GM18909 (cell line): ENCODE measurements at regions not wholly inside any gene's neighbourhood (a gene's known extent, or its start where the extent isn't known, plus 50 kb on each side); places are given as distances from the start of the nearest gene placed in this dataset.
"Not testable (repeated sequence)": the region's sequence is repeated elsewhere in the genome, so short reads cannot be mapped to it uniquely, and the experiment has no call there.

ENCODE experiments used
- ATAC-seq: cut with Tn5 transposase; IDR thresholded peaks from one replicate; pipeline ENCODE4 v1.9.1; 2021; ENCODE audit warnings: mild to moderate bottlenecking; ENCODE audit not compliant: unreplicated experiment, poor library complexity

- peak; percentile 98 for ATAC-seq
Measured at GRCh38 chr5:50501491-50502228, 60.6 kb upstream of the EMB start.

DNA sequence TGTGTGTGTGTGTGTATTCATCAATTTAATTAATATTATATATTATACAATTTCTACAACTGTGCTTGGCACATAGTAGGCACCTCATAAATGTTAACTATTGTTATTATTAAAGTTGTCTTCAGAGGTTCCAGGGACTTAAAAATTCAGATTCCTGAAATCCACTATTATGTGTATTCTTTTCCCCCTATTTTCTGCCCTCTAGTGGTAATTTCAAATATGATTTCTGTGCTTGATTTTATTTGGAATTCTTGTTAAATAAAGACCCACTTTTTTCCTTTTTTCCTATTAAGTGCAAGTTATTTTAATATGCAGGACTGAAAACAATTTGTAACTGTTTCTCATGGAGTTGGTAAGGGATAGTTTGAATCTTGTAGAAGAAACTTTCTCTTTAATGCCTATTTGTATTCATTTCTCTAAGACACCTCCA, 72.0 kb upstream of the EMB start:
- not testable (repeated sequence) for ATAC-seq

DNA sequence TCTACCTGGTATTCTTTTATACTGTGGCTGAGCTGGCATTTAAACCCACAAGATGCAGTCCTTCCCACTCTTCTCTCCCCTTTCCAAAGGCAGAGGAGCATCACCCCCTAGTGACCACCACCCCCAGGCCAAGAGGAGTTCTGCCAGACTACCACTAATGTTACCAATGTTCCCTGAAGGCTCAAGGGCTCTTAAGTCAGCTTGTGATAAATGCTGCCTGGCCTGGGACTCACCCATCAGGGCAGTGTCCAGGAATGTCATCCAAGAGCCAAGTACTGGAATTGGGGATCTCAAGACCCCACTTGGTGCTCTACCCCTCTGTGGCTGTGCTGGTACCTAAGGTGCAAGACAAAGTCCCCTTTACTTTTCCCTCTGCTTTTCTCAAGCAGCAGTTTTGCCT, 80.0 kb upstream of the EMB start:
- ATAC-seq: not testable (repeated sequence)

DNA sequence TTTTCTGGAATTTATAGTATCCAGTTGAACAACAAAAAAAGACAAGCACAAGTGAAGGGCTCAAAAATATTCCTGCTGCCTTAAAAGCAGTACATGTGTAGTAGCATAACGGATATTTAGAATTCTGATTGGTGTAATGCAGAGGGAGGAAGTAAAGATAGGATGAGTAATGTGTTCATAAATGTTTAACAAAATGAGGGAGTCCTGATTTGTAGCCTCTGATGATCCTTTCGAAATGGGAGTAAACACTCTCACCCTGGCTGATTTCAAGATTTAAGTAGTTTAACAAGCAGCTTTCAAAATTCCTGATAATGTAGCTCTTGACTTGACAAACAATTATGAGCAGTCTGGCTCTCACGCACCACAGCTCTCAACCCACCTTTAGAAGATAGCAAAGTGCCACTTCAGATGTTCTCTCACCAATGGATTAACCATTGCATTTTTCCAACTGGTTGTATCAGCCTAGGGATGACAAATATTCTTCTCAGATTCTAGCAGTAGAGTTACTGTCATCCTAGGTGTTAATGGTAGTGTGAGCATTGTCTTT, 86.5 kb upstream of the EMB start:
- ATAC-seq: not testable (repeated sequence)

DNA sequence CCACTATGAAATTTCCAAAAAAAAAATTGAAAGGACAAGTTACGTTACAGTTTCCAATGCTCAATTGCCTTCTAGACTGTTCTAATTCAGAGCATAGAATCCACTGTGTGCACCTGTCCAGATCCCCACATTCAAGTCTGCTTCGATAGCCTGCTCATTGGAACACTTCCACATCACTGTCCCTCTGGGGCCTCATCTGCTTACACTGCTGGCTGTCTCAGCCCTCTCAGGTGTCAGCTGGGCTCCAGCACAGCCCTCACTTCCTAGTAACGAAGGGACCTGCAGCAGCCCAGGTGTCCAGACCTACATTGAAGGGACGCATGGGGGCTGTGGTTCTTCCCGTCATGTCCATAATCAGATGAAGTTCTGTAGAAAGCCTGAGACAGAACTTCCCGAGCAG, 94.3 kb upstream of the EMB start:
- no peak for ATAC-seq

GRCh38 chr5:50537534-50537933, 96.4 kb upstream of the EMB start:
- peak; percentile 79 for ATAC-seq

DNA sequence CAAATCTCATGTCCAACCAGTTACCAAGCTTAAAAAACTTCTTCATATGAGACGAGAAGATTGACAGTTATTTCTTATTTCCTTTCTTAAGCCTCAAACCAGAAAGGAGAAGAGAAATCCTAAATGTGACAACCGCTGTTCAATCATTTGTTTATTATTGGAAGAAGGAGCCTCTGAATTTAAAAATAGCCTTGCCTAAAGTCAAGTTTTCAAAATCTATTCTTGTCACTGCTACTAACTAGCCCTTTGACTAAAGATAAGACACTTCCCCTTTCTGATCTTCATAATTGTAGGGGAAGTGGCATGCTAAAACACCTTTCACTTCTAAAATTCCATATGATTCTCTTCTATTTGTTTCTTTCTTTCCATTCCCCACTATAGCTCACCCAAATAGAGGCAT, 106.2 kb upstream of the EMB start:
- peak; percentile 93 for ATAC-seq

DNA sequence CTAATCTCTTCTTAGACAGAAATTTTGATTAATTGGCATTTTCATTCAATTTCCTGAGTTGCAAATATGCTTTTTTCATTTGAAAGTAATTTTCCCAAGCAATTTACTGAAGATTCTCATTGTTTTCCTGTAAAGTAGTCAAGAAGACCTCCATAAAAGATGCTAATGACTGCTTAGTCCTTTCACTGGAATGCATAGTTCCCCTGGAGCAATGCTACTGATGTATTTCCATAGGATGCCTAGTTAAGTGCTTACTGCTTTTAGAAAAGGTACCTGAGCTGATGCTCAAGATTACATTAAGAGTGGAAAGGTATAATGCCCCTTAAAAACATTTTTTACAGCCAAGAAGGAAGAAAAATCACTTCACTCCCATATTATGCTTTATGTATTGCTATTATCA, 109.2 kb upstream of the EMB start:
- no peak for ATAC-seq

GRCh38 chr5:50550993-50551392, 109.9 kb upstream of the EMB start:
- ATAC-seq: no peak

GRCh38 chr5:50553560-50553984, 112.5 kb upstream of the EMB start:
- no peak for ATAC-seq

GRCh38 chr5:50558640-50559039, 107.8 kb upstream of the PARP8 start:
- not testable (repeated sequence) for ATAC-seq

- ATAC-seq: no peak
Measured at GRCh38 chr5:50559955-50560354, 106.5 kb upstream of the PARP8 start.

DNA sequence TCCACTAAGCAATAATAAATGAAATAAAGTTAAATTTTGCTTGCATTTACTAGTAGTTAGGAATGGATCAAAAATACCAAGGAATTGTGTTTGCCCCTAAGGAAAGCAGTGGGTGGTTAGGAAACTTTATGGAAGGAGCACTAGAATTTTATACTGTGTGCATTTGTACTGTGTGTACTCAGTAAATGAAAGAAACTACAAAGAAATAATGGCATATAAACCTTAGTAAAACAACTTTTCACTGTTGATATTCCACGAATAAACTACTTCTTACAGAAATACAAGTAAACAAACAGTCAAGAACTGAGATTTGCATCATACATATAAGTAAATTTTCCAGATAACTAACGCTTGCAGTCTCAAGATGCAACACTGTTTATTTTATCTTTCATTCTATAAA, 103.7 kb upstream of the PARP8 start:
- ATAC-seq: no peak

DNA sequence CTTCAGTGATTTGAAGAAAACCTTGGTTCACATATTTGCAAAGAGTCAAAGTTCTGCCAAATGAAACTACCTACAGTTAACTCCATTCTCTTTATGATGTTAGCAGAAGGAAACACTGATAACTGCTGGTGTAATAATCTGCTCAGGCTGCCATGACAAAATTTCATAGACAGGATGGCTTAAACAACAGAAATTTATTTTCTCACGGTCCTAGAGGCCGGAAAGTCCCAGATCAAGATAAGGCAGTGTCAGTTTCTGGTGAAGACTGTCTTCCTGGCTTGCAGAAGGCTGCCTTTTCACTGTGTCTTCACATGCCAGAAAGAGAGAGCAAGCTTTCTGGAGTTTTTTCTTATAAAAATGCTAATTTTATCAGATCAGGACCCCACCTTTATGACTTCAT, 102.4 kb upstream of the PARP8 start:
- peak; percentile 91 for ATAC-seq

DNA sequence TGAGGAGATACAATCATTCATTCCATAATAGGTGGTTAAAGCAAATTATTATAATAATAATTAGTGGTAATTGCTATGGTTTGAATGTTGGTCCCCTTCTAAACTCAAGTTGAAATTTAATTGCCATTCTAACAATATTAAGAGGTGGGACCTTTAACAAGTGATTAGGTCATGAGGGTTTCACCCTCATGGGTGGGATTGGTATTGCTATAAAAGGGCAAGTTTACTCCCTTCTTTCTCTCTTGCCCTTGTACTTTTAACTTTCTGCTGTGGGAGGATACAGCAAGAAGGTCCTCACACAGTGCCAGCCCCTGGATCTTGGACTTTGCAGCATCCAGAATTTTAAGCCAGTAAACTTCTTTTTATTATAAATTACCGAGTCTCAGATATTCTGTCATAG, 101.9 kb upstream of the PARP8 start:
- no peak for ATAC-seq

GRCh38 chr5:50574121-50574520, 92.3 kb upstream of the PARP8 start:
- no peak for ATAC-seq

- no peak for ATAC-seq
Measured at GRCh38 chr5:50575740-50576139, 90.7 kb upstream of the PARP8 start.

DNA sequence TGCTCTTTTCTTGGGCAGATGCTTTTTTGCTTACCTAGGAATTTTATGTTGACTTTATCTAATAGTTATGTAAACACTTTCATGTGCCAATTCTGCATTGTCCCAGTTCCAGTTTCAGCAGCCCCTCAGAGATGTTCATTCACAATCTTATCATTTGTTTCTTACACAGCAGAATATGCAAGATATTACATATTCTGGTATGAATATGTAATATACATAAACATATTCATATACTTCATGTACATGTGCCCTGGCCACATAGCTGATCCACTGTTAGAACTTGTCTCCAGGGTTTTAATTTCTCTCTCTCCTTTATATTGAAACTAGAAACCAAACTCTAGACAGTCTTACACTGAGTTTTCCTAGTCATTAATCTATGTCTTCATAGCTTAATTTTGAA, 90.2 kb upstream of the PARP8 start:
- no peak for ATAC-seq

- ATAC-seq: peak; percentile 59
Measured at GRCh38 chr5:50576686-50577256, 89.7 kb upstream of the PARP8 start.

DNA sequence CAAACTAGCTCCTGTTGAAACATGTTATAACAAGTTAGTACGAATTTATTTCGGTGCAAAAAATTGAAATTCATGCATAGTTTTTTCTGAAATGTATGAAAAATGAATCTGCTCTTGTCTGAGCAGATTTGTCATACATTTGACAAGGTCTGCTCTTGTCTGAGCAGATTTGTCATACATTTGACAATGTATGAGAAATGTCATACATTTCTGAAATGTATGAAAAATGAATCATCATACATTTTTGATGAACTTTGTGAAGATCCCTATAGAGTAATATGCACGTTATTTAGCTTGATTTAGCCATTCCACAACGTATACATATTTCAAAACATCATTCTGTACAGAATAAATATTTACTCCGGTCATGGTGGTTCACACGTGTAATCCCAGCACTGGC, 85.9 kb upstream of the PARP8 start:
- ATAC-seq: no peak

- not testable (repeated sequence) for ATAC-seq
Measured at GRCh38 chr5:50581845-50582244, 84.6 kb upstream of the PARP8 start.

DNA sequence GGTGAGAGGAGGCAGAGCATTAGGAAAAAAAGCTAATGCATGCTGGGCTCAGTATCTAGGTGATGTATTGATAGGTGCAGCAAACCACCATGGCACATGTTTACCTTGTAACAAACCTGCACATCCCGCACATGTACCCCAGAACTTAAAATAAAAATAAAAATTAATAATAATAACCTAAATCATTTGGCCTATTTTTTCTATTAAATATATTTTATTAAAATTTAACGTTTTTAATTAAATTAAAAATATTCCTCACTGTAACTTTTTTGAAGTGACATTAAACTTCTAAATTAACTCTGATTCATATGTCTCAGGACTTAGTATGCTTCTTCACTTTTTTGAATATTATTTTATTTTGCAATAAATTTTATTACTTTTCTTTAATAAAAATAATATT, 83.7 kb upstream of the PARP8 start:
- ATAC-seq: no peak
